ENCODE measurements at regions not wholly inside any gene's neighbourhood (a gene's known extent, or its start where the extent isn't known, plus 50 kb on each side); places are given as distances from the start of the nearest gene placed in this dataset.

DNA sequence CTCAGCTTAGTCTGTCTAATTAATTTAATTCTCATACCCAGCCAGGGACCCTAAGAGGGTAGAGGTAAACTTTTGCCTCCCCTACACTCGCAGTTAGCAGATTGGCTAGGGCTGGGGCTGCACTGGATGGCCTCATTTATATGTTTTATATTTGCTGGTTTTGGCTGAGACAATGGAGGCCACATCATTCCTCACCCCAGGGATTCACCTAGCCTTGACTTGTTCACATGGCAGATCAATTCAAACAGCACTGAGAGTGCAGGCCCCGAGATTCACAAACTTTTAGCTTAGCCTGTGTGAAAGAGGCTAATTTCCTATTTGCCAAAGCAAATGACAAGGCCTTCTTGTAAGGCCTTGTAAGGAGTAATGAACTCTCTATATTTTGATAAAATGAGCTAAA, 844.4 kb downstream of the ARAP2 start:
- Histone ChIP-seq H4K20me1 (ENCODE audit: insufficient read depth, poor library complexity, severe bottlenecking) (no peaks in the 10 kb centered on the region), H2AFZ (no peak overlapping the region)
- 89% methylated on average over 2 of the region's 2 CpGs for whole genome bisulfite sequencing (ENCODE audit: low lambda C conversion rate, missing lambda C conversion rate)

GRCh38 chr4:35423104-35423503, 821.2 kb downstream of the ARAP2 start:
- Histone ChIP-seq H3K9me2 (replicated peaks; ENCODE audit: insufficient read depth) (no peaks in the 10 kb centered on the region), H3K4me1 (ENCODE audit: insufficient read depth) (no peaks in the 10 kb centered on the region), H3K9me3 (ENCODE audit: low read depth) (no peaks in the 10 kb centered on the region), H4K20me1 (ENCODE audit: insufficient read depth, poor library complexity, severe bottlenecking) (no peaks in the 10 kb centered on the region), H3K4me3 (no peak overlapping the region), H3K27ac (no peak overlapping the region), H3K36me3 (replicated peaks; ENCODE audit: insufficient read depth, low read depth) (no peaks in the 10 kb centered on the region), H2AFZ (no peak overlapping the region), H3K27me3 (no peaks in the 10 kb centered on the region), H3K79me2 (no peaks in the 10 kb centered on the region), H3K4me2 (no peak overlapping the region)
- 90% methylated on average over 1 of the region's 1 CpG for WGBS (ENCODE audit: low lambda C conversion rate, missing lambda C conversion rate)
- DNase-seq (ENCODE audit: low spot score): no peak
- TF ChIP-seq EZH2phosphoT487 (IDR thresholded peaks at IDR 0.05; ENCODE audit: low read depth, severe bottlenecking, unreplicated experiment): no peak
- TF ChIP-seq, protein P1, sequence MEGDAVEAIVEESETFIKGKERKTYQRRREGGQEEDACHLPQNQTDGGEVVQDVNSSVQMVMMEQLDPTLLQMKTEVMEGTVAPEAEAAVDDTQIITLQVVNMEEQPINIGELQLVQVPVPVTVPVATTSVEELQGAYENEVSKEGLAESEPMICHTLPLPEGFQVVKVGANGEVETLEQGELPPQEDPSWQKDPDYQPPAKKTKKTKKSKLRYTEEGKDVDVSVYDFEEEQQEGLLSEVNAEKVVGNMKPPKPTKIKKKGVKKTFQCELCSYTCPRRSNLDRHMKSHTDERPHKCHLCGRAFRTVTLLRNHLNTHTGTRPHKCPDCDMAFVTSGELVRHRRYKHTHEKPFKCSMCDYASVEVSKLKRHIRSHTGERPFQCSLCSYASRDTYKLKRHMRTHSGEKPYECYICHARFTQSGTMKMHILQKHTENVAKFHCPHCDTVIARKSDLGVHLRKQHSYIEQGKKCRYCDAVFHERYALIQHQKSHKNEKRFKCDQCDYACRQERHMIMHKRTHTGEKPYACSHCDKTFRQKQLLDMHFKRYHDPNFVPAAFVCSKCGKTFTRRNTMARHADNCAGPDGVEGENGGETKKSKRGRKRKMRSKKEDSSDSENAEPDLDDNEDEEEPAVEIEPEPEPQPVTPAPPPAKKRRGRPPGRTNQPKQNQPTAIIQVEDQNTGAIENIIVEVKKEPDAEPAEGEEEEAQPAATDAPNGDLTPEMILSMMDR (IDR thresholded peaks at IDR 0.05; ENCODE audit: poor library complexity): no peak
- TF ChIP-seq EZH2 (IDR thresholded peaks at IDR 0.05; ENCODE audit: borderline replicate concordance): no peak

More for the DNA sequence above, 844.4 kb downstream of the ARAP2 start:
- Histone ChIP-seq H3K27ac (no peak overlapping the region), H3K79me2 (no peaks in the 10 kb centered on the region), H3K4me3 (no peak overlapping the region), H3K9me3 (ENCODE audit: low read depth) (no peaks in the 10 kb centered on the region), H3K4me1 (ENCODE audit: insufficient read depth) (no peaks in the 10 kb centered on the region), H3K4me2 (no peak overlapping the region), H3K9me2 (replicated peaks; ENCODE audit: insufficient read depth) (no peaks in the 10 kb centered on the region), H3K27me3 (no peaks in the 10 kb centered on the region), H3K36me3 (replicated peaks; ENCODE audit: insufficient read depth, low read depth) (no peaks in the 10 kb centered on the region)
- no peak for DNase-seq (ENCODE audit: low spot score)
- TF ChIP-seq EZH2phosphoT487 (IDR thresholded peaks at IDR 0.05; ENCODE audit: low read depth, severe bottlenecking, unreplicated experiment) (no peak), EZH2 (IDR thresholded peaks at IDR 0.05; ENCODE audit: borderline replicate concordance) (no peak)
- TF ChIP-seq, protein P1 (IDR thresholded peaks at IDR 0.05; ENCODE audit: poor library complexity): no peak

- no peak for DNase-seq (ENCODE audit: low spot score)
- no peaks in the 10 kb centered on the region for H3K9me2 ChIP-seq (replicated peaks; ENCODE audit: insufficient read depth)
- no peaks in the 10 kb centered on the region for H3K9me3 ChIP-seq (ENCODE audit: low read depth)
- no peak overlapping the region for H3K27ac ChIP-seq
- H4K20me1 ChIP-seq (ENCODE audit: insufficient read depth, poor library complexity, severe bottlenecking): no peaks in the 10 kb centered on the region
- no peaks in the 10 kb centered on the region for H3K79me2 ChIP-seq
- H3K4me3 ChIP-seq: no peak overlapping the region
- no peak overlapping the region for H2AFZ ChIP-seq
- no peaks in the 10 kb centered on the region for H3K36me3 ChIP-seq (replicated peaks; ENCODE audit: insufficient read depth, low read depth)
- TF ChIP-seq, protein P1 (IDR thresholded peaks at IDR 0.05; ENCODE audit: poor library complexity): no peak
- no peaks in the 10 kb centered on the region for H3K4me1 ChIP-seq (ENCODE audit: insufficient read depth)
- no peak overlapping the region for H3K4me2 ChIP-seq
- H3K27me3 ChIP-seq: no peaks in the 10 kb centered on the region
Observed at GRCh38 chr4:35447474-35447873, 796.8 kb downstream of the ARAP2 start.

DNA sequence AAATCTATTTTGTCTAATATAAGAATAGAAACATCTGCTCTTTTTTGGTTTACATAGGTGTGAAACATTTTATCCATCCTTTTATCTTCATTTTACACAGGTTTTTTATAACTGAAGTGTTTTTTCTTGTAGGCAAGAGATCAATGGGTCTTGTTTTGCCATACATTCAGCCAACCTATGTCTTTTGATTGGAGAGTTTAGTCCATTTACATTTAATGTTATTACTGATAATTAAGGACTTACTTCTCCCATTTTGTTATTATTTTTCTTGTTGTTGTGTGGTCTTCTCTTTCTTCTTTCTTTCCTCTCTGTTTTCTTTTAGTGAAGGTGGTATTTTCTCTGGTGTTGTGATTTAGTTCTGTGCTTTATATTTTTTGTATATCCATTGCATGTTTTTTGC, 785.3 kb downstream of the ARAP2 start:
- TF ChIP-seq, protein P1 (IDR thresholded peaks at IDR 0.05; ENCODE audit: poor library complexity): no peak
- no peak overlapping the region for H3K4me3 ChIP-seq
- no peak overlapping the region for H3K4me2 ChIP-seq
- H3K9me2 ChIP-seq (replicated peaks; ENCODE audit: insufficient read depth): no peaks in the 10 kb centered on the region
- H3K27me3 ChIP-seq: no peaks in the 10 kb centered on the region
- H3K79me2 ChIP-seq: no peaks in the 10 kb centered on the region
- no peak for DNase-seq (ENCODE audit: low spot score)
- H3K4me1 ChIP-seq (ENCODE audit: insufficient read depth): no peaks in the 10 kb centered on the region
- H3K9me3 ChIP-seq (ENCODE audit: low read depth): no peaks in the 10 kb centered on the region
- H3K36me3 ChIP-seq (replicated peaks; ENCODE audit: insufficient read depth, low read depth): no peaks in the 10 kb centered on the region
- no peak overlapping the region for H2AFZ ChIP-seq
- H3K27ac ChIP-seq: no peak overlapping the region
- no peaks in the 10 kb centered on the region for H4K20me1 ChIP-seq (ENCODE audit: insufficient read depth, poor library complexity, severe bottlenecking)
